HepG2 (cell line): ENCODE measurements at regions not wholly inside any gene's neighbourhood (a gene's known extent, or its start where the extent isn't known, plus 50 kb on each side); places are given as distances from the start of the nearest gene placed in this dataset.

ENCODE experiments used
- ATAC-seq: fragments of 200-7000 bp; cut with Tn5 transposase; 3 replicates; pipeline ENCODE4 v1.9.1; 2020; ENCODE audit warnings: mild to moderate bottlenecking, moderate library complexity
- BruUV-seq: library from RNA; stranded (reverse); fragments of 400-500 nt; replicated peaks from 2 replicates; lab custom pipeline; 2021; lab: Mats Ljungman, UMichigan
- CTCF ChIA-PET: fragments of 300-600 bp; formaldehyde crosslinking; extraction: SDS; loops from one replicate; lab custom pipeline; 2021; ENCODE audit warnings: low total read pairs, inconsistent platforms, low intra/inter-chr PET ratio; lab: Yijun Ruan, JAX
- POLR2A ChIA-PET: fragments of 350-600 bp; sonication (Branson Sonifier 250); formaldehyde crosslinking; loops from one replicate; lab custom pipeline; 2020; ENCODE audit warnings: antibody characterized with exemption, inconsistent platforms; lab: Yijun Ruan, JAX
- DNase-seq: peaks from one replicate; pipeline ENCODE4 v3.0.0-alpha.2; 2015; ENCODE audit warnings: low spot score
- FAIRE-seq: peaks from 3 replicates; lab custom pipeline; 2011; peaks lifted over from hg19 to GRCh38; lab: Jason Lieb, UNC
- H2AFZ ChIP-seq: one replicate; pipeline ENCODE4 v1.6.1; 2011; ENCODE audit warnings: low read length, inconsistent platforms
- H3K27ac ChIP-seq: fragments of 300-600 bp; 3 replicates; pipeline ENCODE4 v1.8.0; 2011; ENCODE audit warnings: mixed run types, mild to moderate bottlenecking, mixed read lengths, low read length, inconsistent platforms; ENCODE audit not compliant: insufficient read depth; ENCODE audit errors: extremely low read length
- H3K27me3 ChIP-seq, 2 experiments: fragments of 200-600 bp in 1 of 2; 2 replicates in 1 of 2; 3 replicates in 1 of 2; pipeline versions ENCODE4 v1.6.0 to v1.8.0; 2011; ENCODE audit warnings: low read length in 2 of 2, mild to moderate bottlenecking in 2 of 2, moderate library complexity in 2 of 2, inconsistent platforms in 1 of 2; ENCODE audit not compliant: insufficient read depth in 2 of 2, control insufficient read depth in 1 of 2
- H3K36me3 ChIP-seq, 2 experiments: fragments of 200-600 bp in 1 of 2; replicated peaks in 1 of 2; 2 replicates in 1 of 2; 3 replicates in 1 of 2; pipeline versions ENCODE4 v1.5.1 to v1.8.0; 2011; ENCODE audit warnings: low read length in 2 of 2, inconsistent platforms in 1 of 2; ENCODE audit not compliant: insufficient read depth in 2 of 2, control insufficient read depth in 1 of 2
- H3K4me1 ChIP-seq: 2 replicates; pipeline ENCODE4 v1.5.1; 2012; ENCODE audit warnings: low read length, inconsistent platforms; ENCODE audit not compliant: insufficient read depth
- H3K4me2 ChIP-seq: 2 replicates; pipeline ENCODE4 v1.6.0; 2011; ENCODE audit warnings: low read depth, low read length, inconsistent platforms
- H3K4me3 ChIP-seq, 3 experiments: fragments of 200-600 bp in 1 of 3; sonication (generic), shearing (Covaris generic) in 1 of 3; replicated peaks in 1 of 3; 2 replicates each; pipeline ENCODE4 v1.5.1; 2011 to 2016; ENCODE audit warnings: low read length in 3 of 3, inconsistent platforms in 2 of 3, low read depth in 2 of 3, mild to moderate bottlenecking in 2 of 3, control low read depth in 1 of 3, mixed read lengths in 1 of 3; ENCODE audit not compliant: insufficient read depth in 1 of 3
- H3K79me2 ChIP-seq: one replicate; pipeline ENCODE4 v1.6.1; 2011; ENCODE audit warnings: low read length, inconsistent platforms; ENCODE audit not compliant: insufficient read depth
- H3K9ac ChIP-seq: 2 replicates; pipeline ENCODE4 v1.6.0; 2011; ENCODE audit warnings: mild to moderate bottlenecking, low read depth, low read length, inconsistent platforms; ENCODE audit not compliant: insufficient read depth
- H3K9me3 ChIP-seq: 2 replicates; pipeline ENCODE4 v1.5.1; 2012; ENCODE audit warnings: mild to moderate bottlenecking, low read length
- H4K20me1 ChIP-seq: 2 replicates; pipeline ENCODE4 v1.6.0; 2011; ENCODE audit warnings: inconsistent platforms, mild to moderate bottlenecking, low read length, moderate library complexity; ENCODE audit not compliant: insufficient read depth
- KDM3A ChIP-seq: IDR thresholded peaks from 2 replicates; pipeline ENCODE4 v1.6.1; 2018; ENCODE audit warnings: low read depth, missing compliant biosample characterization
- KLF15 ChIP-seq: sonication (generic); formaldehyde crosslinking; IDR thresholded peaks from 2 replicates; pipeline ENCODE4 v1.8.1; 2023; ENCODE audit warnings: borderline replicate concordance, mild to moderate bottlenecking, inconsistent platforms, missing genetic modification reagents, mixed read lengths
- MTA1 ChIP-seq: sonication (generic); formaldehyde crosslinking; IDR thresholded peaks from 2 replicates; pipeline ENCODE4 v1.4.0; 2020; ENCODE audit warnings: missing genetic modification reagents, mild to moderate bottlenecking, borderline replicate concordance
- RFXAP ChIP-seq: sonication (generic); formaldehyde crosslinking; IDR thresholded peaks from 2 replicates; pipeline ENCODE4 v1.4.0; 2020; ENCODE audit warnings: missing genetic modification reagents, borderline replicate concordance
- SP4 ChIP-seq: sonication (generic); formaldehyde crosslinking; IDR thresholded peaks from 2 replicates; pipeline ENCODE4 v1.8.1; 2023; ENCODE audit warnings: mild to moderate bottlenecking, missing genetic modification reagents
- SRSF4 ChIP-seq: fragments of 200-400 bp; formaldehyde crosslinking; IDR thresholded peaks from one replicate; pipeline ENCODE4 v1.6.1; 2018; ENCODE audit warnings: mild to moderate bottlenecking, low read depth, low read length, moderate library complexity; ENCODE audit not compliant: poor library complexity, severe bottlenecking
- STAT6 ChIP-seq: sonication (generic); formaldehyde crosslinking; IDR thresholded peaks from 2 replicates; pipeline ENCODE4 v1.4.0; 2020; ENCODE audit warnings: missing genetic modification reagents, mild to moderate bottlenecking, borderline replicate concordance
- ZBTB2 ChIP-seq: sonication (generic); formaldehyde crosslinking; IDR thresholded peaks from 2 replicates; pipeline ENCODE4 v1.8.0; 2022; ENCODE audit warnings: low read depth, missing genetic modification reagents
- ZFP36L2 ChIP-seq: sonication (generic); formaldehyde crosslinking; IDR thresholded peaks from 2 replicates; pipeline ENCODE4 v1.4.0; 2020; ENCODE audit warnings: missing genetic modification reagents
- ZMYM3 ChIP-seq: sonication (generic); formaldehyde crosslinking; IDR thresholded peaks from 2 replicates; pipeline ENCODE4 v1.5.1; 2020; ENCODE audit warnings: mild to moderate bottlenecking, missing genetic modification reagents
- ZNF17 ChIP-seq: sonication (generic); formaldehyde crosslinking; IDR thresholded peaks from 2 replicates; pipeline ENCODE4 v1.5.0; 2020; ENCODE audit warnings: mild to moderate bottlenecking, missing genetic modification reagents
- ZNF18 ChIP-seq: sonication (generic); formaldehyde crosslinking; IDR thresholded peaks from 2 replicates; pipeline ENCODE4 v1.8.0; 2022; ENCODE audit warnings: mild to moderate bottlenecking, missing genetic modification reagents; ENCODE audit not compliant: insufficient replicate concordance
- ZNF180 ChIP-seq: sonication (generic); formaldehyde crosslinking; IDR thresholded peaks from 2 replicates; pipeline ENCODE4 v1.4.0; 2020; ENCODE audit warnings: low read depth, missing genetic modification reagents, borderline replicate concordance
- ZSCAN9 ChIP-seq: IDR thresholded peaks from 2 replicates; pipeline ENCODE4 v1.6.1; 2016; ENCODE audit warnings: borderline replicate concordance
- WGBS: methylation state at CpG from one replicate; pipeline ENCODE4 v1.1.6; 2017; ENCODE audit warnings: low lambda C conversion rate; 5-methylcytosine and 5-hydroxymethylcytosine counted together
- in situ Hi-C: cut with HindIII; loops from 2 replicates; pipeline ENCODE4 v1.10.0; 2017; ENCODE audit warnings: low pct_unique_long_range_greater_than_20kb; ENCODE audit not compliant: extremely low pct_ligation_motif_present
- intact Hi-C: fragments of 100-400 bp; cut with micrococcal nuclease; formaldehyde crosslinking; loops from one replicate; pipeline ENCODE4 v1.10.0; 2022; ENCODE audit not compliant: unreplicated experiment

DNA sequence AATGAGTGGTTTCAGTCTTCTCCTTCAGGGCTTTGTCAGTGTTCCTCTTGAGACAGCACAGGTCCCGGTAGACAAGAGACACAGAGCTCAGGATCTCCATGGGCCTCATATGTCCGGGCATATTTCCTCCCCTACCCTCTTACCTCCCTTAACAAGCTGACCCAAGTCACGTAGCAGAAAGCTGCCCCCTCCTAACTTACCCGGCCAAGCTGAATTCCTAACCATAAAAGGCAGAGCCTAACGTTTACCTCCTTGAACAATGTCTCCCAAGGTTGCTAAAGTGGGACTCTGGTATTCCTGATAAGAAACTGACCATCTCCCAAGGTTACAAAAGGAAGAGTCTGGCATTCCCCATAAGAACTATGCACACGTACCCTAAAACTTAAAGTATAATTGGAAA is 182.2 kb upstream of the USP15 start:
- no peaks in the 10 kb centered on the region for H3K4me1 ChIP-seq
- no peaks in the 10 kb centered on the region for H3K36me3 ChIP-seq
- peak overlapping the region; percentile 63 for H2AFZ ChIP-seq
- in situ Hi-C loops = no loop called here
- BruUV-seq = no TSS peak
- no peak overlapping the region for H3K27ac ChIP-seq
- POLR2A ChIA-PET = no interaction called here
- no peaks in the 10 kb centered on the region for H4K20me1 ChIP-seq
- H3K79me2 ChIP-seq = no peaks in the 10 kb centered on the region
- no peak for FAIRE-seq
- no peak overlapping the region for H3K9ac ChIP-seq
- intact Hi-C loops = no loop called here
- H3K4me3 ChIP-seq = no peak overlapping the region
- no peaks in the 10 kb centered on the region for H3K9me3 ChIP-seq
- H3K27me3 ChIP-seq = no peaks in the 10 kb centered on the region
- ATAC-seq = no peak
- CTCF ChIA-PET = no interaction called here
- DNase-seq = no peak
- no peak overlapping the region for H3K4me2 ChIP-seq
- WGBS = under 1% methylated on average over 6 of the region's 6 CpGs
- TF ChIP-seq ZMYM3 (CRISPR knock-in tag) = no peak
- no peak for TF ChIP-seq SRSF4
- TF ChIP-seq ZNF17 (CRISPR knock-in tag) = no peak
- TF ChIP-seq KDM3A (CRISPR knock-in tag) = no peak
- no peak for TF ChIP-seq RFXAP (CRISPR knock-in tag)
- TF ChIP-seq ZNF180 = no peak
- no peak for TF ChIP-seq KLF15 (CRISPR knock-in tag)
- TF ChIP-seq ZFP36L2 (CRISPR knock-in tag) = no peak
- no peak for TF ChIP-seq ZBTB2
- no peak for TF ChIP-seq SP4 (CRISPR knock-in tag)
- no peak for TF ChIP-seq ZSCAN9
- no peak for TF ChIP-seq STAT6 (CRISPR knock-in tag)
- no peak for TF ChIP-seq MTA1 (CRISPR knock-in tag)
- no peak for TF ChIP-seq ZNF18
- TF ChIP-seq, all 625 proteins: peak for 0
